Common myeloid progenitor, CD34-positive (primary cell): ENCODE measurements at regions not wholly inside any gene's neighbourhood (a gene's known extent, or its start where the extent isn't known, plus 50 kb on each side); places are given as distances from the start of the nearest gene placed in this dataset.

Source experiments
- CTCF ChIA-PET: fragments of 350-600 bp; sonication (Branson Sonifier 250); formaldehyde crosslinking; loops from one replicate; lab custom pipeline; 2021; ENCODE audit warnings: antibody characterized with exemption; lab: Charles Lee
- POLR2A ChIA-PET: fragments of 350-600 bp; sonication (Branson Sonifier 250); formaldehyde crosslinking; loops from one replicate; lab custom pipeline; 2021; ENCODE audit warnings: antibody characterized with exemption; lab: Charles Lee
- DNase-seq, 3 donors: peaks; one replicate each; pipeline versions ENCODE4 v3.0.0 to v3.0.0-alpha.2; 2013
- H3K27ac ChIP-seq, 2 experiments: 1 replicate in 1 of 2; 2 replicates in 1 of 2; pipeline ENCODE4 v1.7.0; 2013; ENCODE audit warnings: inconsistent platforms in 2 of 2, low read length in 2 of 2, mild to moderate bottlenecking in 2 of 2, low read depth in 1 of 2, moderate library complexity in 1 of 2; ENCODE audit not compliant: severe bottlenecking in 2 of 2, insufficient read depth in 1 of 2, poor library complexity in 1 of 2
- H3K27me3 ChIP-seq, 5 experiments: replicated peaks in 2 of 5; 1 replicate in 3 of 5; 2 replicates in 2 of 5; pipeline versions ENCODE4 v1.6.1 to v1.7.0; 2013; ENCODE audit warnings: low read length in 4 of 5, mild to moderate bottlenecking in 2 of 5, moderate library complexity in 2 of 5, inconsistent platforms in 1 of 5; ENCODE audit not compliant: insufficient read depth in 5 of 5, control insufficient read depth in 4 of 5
- H3K36me3 ChIP-seq, 4 experiments: 1 replicate in 2 of 4; 2 replicates in 2 of 4; pipeline versions ENCODE4 v1.6.1 to v1.7.0; 2013; ENCODE audit warnings: low read length in 3 of 4, control low read depth in 1 of 4, mild to moderate bottlenecking in 1 of 4; ENCODE audit not compliant: control insufficient read depth in 4 of 4, insufficient read depth in 4 of 4
- H3K4me1 ChIP-seq, 4 experiments: 1 replicate in 3 of 4; 2 replicates in 1 of 4; pipeline versions ENCODE4 v1.6.1 to v1.7.1; 2013; ENCODE audit warnings: low read length in 3 of 4, mild to moderate bottlenecking in 3 of 4, control low read depth in 1 of 4, inconsistent platforms in 1 of 4, moderate library complexity in 1 of 4; ENCODE audit not compliant: control insufficient read depth in 4 of 4, insufficient read depth in 4 of 4; ENCODE audit errors: control extremely low read depth in 1 of 4
- H3K4me3 ChIP-seq, 7 experiments: 1 replicate in 4 of 7; 2 replicates in 3 of 7; pipeline versions ENCODE4 v1.5.1 to v1.7.0; 2013; ENCODE audit warnings: mild to moderate bottlenecking in 7 of 7, low read length in 6 of 7, moderate library complexity in 6 of 7, inconsistent platforms in 2 of 7, low read depth in 2 of 7, control low read depth in 1 of 7; ENCODE audit not compliant: insufficient read depth in 4 of 7, control insufficient read depth in 1 of 7; ENCODE audit errors: extremely low read depth in 1 of 7
- H3K9me3 ChIP-seq, 5 experiments: 1 replicate in 4 of 5; 2 replicates in 1 of 5; pipeline versions ENCODE4 v1.6.1 to v1.7.1; 2013; ENCODE audit warnings: low read length in 4 of 5, mild to moderate bottlenecking in 2 of 5, inconsistent platforms in 1 of 5, low read depth in 1 of 5, moderate library complexity in 1 of 5; ENCODE audit not compliant: control insufficient read depth in 4 of 5, insufficient read depth in 2 of 5; ENCODE audit errors: control extremely low read depth in 1 of 5
- WGBS: methylation state at CpG from one replicate; pipeline ENCODE4 v1.1.5; 2013; ENCODE audit not compliant: insufficient coverage; 5-methylcytosine and 5-hydroxymethylcytosine counted together

- H3K4me1 ChIP-seq: no peaks in the 10 kb centered on the region
- WGBS: 100% methylated on average over 1 of the region's 2 CpGs
Measured at GRCh38 chr5:24102010-24102409, 542.8 kb downstream of the CDH10 start.

GRCh38 chr5:24103451-24104023 is 541.2 kb downstream of the CDH10 start:
- no peaks in the 10 kb centered on the region for H3K4me1 ChIP-seq
- no CpG with 5 or more reads among the region's 3 CpGs for WGBS
- ChIA-PET POLR2A (no interaction called here), CTCF (interaction anchor here (1.1 kb wide), 1 partner anchor 15 kb away, joined by 3 read pairs; no protein-coding TSS in a partner anchor)
- no peak overlapping the region for H3K27ac ChIP-seq
- no peaks in the 10 kb centered on the region for H3K36me3 ChIP-seq
- DNase-seq: no peak
- H3K27me3 ChIP-seq: no peaks in the 10 kb centered on the region
- H3K9me3 ChIP-seq: peaks cover 0 to 2% (median 0%) of the 10 kb centered on the region in 5 experiments
- H3K4me3 ChIP-seq: no peak overlapping the region

More at GRCh38 chr5:24102010-24102409, 542.8 kb downstream of the CDH10 start:
- Histone ChIP-seq H3K9me3 (peaks cover 0 to 2% (median 0%) of the 10 kb centered on the region in 5 experiments), H3K27ac (no peak overlapping the region), H3K27me3 (no peaks in the 10 kb centered on the region), H3K4me3 (no peak overlapping the region), H3K36me3 (no peaks in the 10 kb centered on the region)
- no peak for DNase-seq
- ChIA-PET POLR2A (no interaction called here), CTCF (no interaction called here)

GRCh38 chr5:24110004-24110615 is 534.7 kb downstream of the CDH10 start:
- ChIA-PET CTCF (interaction anchor here (1.4 kb wide), 1 partner anchor 287 kb away, joined by 3 read pairs; no protein-coding TSS in a partner anchor), POLR2A (no interaction called here)
- no peaks in the 10 kb centered on the region for H3K36me3 ChIP-seq
- DNase-seq: peak in 2 of 3 donors; percentile 1 to 3
- H3K27ac ChIP-seq: no peak overlapping the region
- peaks cover 0 to 1% (median 0%) of the 10 kb centered on the region in 5 experiments for H3K9me3 ChIP-seq
- no peak overlapping the region for H3K4me3 ChIP-seq
- WGBS: no CpG with 5 or more reads among the region's 3 CpGs
- no peaks in the 10 kb centered on the region for H3K4me1 ChIP-seq
- H3K27me3 ChIP-seq: no peaks in the 10 kb centered on the region

GRCh38 chr5:24112420-24112819 is 532.4 kb downstream of the CDH10 start:
- WGBS: no CpG with 5 or more reads among the region's 2 CpGs
- CTCF ChIA-PET: no interaction called here

GRCh38 chr5:24118351-24118750 is 526.4 kb downstream of the CDH10 start:
- no peak for DNase-seq
- WGBS: no CpG with 5 or more reads among the region's 2 CpGs
- ChIA-PET POLR2A (no interaction called here), CTCF (interaction anchor here (1.4 kb wide), 1 partner anchor 15 kb away, joined by 3 read pairs; no protein-coding TSS in a partner anchor)
- Histone ChIP-seq H3K36me3 (no peaks in the 10 kb centered on the region), H3K4me3 (no peak overlapping the region), H3K4me1 (no peaks in the 10 kb centered on the region), H3K27ac (no peak overlapping the region), H3K9me3 (no peaks in the 10 kb centered on the region), H3K27me3 (no peaks in the 10 kb centered on the region)

More at GRCh38 chr5:24112420-24112819, 532.4 kb downstream of the CDH10 start:
- no peak overlapping the region for H3K4me3 ChIP-seq
- no peaks in the 10 kb centered on the region for H3K36me3 ChIP-seq
- DNase-seq: no peak
- no peaks in the 10 kb centered on the region for H3K9me3 ChIP-seq
- POLR2A ChIA-PET: no interaction called here
- no peak overlapping the region for H3K27ac ChIP-seq
- no peaks in the 10 kb centered on the region for H3K4me1 ChIP-seq
- no peaks in the 10 kb centered on the region for H3K27me3 ChIP-seq

GRCh38 chr5:24135536-24135935 is 509.2 kb downstream of the CDH10 start:
- CTCF ChIA-PET: no interaction called here

GRCh38 chr5:24141046-24141445 is 503.7 kb downstream of the CDH10 start:
- POLR2A ChIA-PET: no interaction called here
- Histone ChIP-seq H3K27ac (no peak overlapping the region), H3K4me1 (no peaks in the 10 kb centered on the region), H3K27me3 (no peaks in the 10 kb centered on the region), H3K4me3 (no peak overlapping the region), H3K36me3 (no peaks in the 10 kb centered on the region), H3K9me3 (no peaks in the 10 kb centered on the region)
- CTCF ChIA-PET: no interaction called here
- no peak for DNase-seq
- 90% methylated on average over 3 of the region's 3 CpGs for WGBS

More at GRCh38 chr5:24135536-24135935, 509.2 kb downstream of the CDH10 start:
- no peaks in the 10 kb centered on the region for H3K4me1 ChIP-seq
- H3K4me3 ChIP-seq: no peak overlapping the region
- POLR2A ChIA-PET: no interaction called here
- no peaks in the 10 kb centered on the region for H3K27me3 ChIP-seq
- H3K27ac ChIP-seq: no peak overlapping the region
- H3K36me3 ChIP-seq: no peaks in the 10 kb centered on the region
- no peak for DNase-seq
- H3K9me3 ChIP-seq: no peaks in the 10 kb centered on the region
